ENCODE measurements at regions not wholly inside any gene's neighbourhood (a gene's known extent, or its start where the extent isn't known, plus 50 kb on each side); places are given as distances from the start of the nearest gene placed in this dataset.

- no TSS peak for BruUV-seq (replicated peaks)
- RAD21 ChIA-PET (ENCODE audit: low non-redundant PET in 1 of 2, low total read pairs in 2 of 2, uncharacterized antibody in 2 of 2, unreplicated experiment in 2 of 2): no interaction called here
- no peaks in the 10 kb centered on the region for H3K9me3 ChIP-seq (ENCODE audit: control insufficient read depth in 1 of 2, insufficient read depth in 1 of 2, low read depth in 1 of 2, low read length in 2 of 2)
- no peaks in the 10 kb centered on the region for H4K20me1 ChIP-seq (ENCODE audit: insufficient read depth)
- H3K27ac ChIP-seq (ENCODE audit: low read depth, low read length): no peak overlapping the region
- no peaks in the 10 kb centered on the region for H3K27me3 ChIP-seq (ENCODE audit: insufficient read depth, low read length)
- H3K36me3 ChIP-seq (ENCODE audit: control insufficient read depth in 1 of 2, insufficient read depth in 2 of 2, low read length in 2 of 2): no peaks in the 10 kb centered on the region
- no peak overlapping the region for H3K4me3 ChIP-seq (replicated peaks in 1 of 2; ENCODE audit: low read depth in 1 of 2, low read length in 2 of 2)
- ATAC-seq (no peak), DNase-seq (ENCODE audit: low read depth, low spot score) (no peak)
- CTCF ChIA-PET: no interaction called here
- intact Hi-C loops (cut with micrococcal nuclease): no loop called here
- no peak for TF ChIP-seq SRF (IDR thresholded peaks at IDR 0.05; ENCODE audit: low read depth)
- H2AFZ ChIP-seq (ENCODE audit: low read depth, low read length, poor library complexity, severe bottlenecking): no peak overlapping the region
- H3K9me2 ChIP-seq (ENCODE audit: insufficient read depth): no peaks in the 10 kb centered on the region
- POLR2A ChIA-PET: no interaction called here
- no peak overlapping the region for H3K4me2 ChIP-seq (ENCODE audit: low read length)
- no peaks in the 10 kb centered on the region for H3K4me1 ChIP-seq (ENCODE audit: control insufficient read depth in 1 of 2, insufficient read depth in 2 of 2, low read length in 2 of 2)
- H3K9ac ChIP-seq (ENCODE audit: low read length): no peak overlapping the region
- H3K79me2 ChIP-seq (ENCODE audit: insufficient read depth, low read length): no peaks in the 10 kb centered on the region
Measured at GRCh38 chr2:204332706-204333105, 212.6 kb upstream of the PARD3B start.

DNA sequence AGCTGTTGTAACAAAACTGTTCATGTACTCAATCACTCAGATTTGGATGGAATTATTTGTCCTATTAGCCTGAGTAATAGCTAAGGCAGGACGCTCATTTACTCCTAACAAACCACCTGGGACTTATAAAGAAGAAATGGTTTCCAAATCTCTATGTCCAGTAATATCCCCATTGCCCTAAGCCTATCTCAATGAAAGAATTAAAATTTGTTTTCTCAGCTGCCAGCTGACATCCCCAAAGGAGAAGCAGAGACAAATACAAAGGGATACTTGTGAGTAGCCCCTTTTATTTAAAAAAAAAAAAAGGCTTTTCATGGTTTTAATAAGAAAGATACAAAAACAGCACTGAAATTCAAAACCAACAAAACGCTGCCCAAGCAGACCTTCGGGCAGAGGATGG, 211.4 kb upstream of the PARD3B start:
- Histone ChIP-seq H3K79me2 (ENCODE audit: insufficient read depth, low read length) (no peaks in the 10 kb centered on the region), H3K9me3 (ENCODE audit: control insufficient read depth in 1 of 2, insufficient read depth in 1 of 2, low read depth in 1 of 2, low read length in 2 of 2) (no peaks in the 10 kb centered on the region), H3K27ac (ENCODE audit: low read depth, low read length) (no peak overlapping the region), H2AFZ (ENCODE audit: low read depth, low read length, poor library complexity, severe bottlenecking) (no peak overlapping the region), H3K27me3 (ENCODE audit: insufficient read depth, low read length) (no peaks in the 10 kb centered on the region), H3K4me2 (ENCODE audit: low read length) (no peak overlapping the region), H3K9me2 (ENCODE audit: insufficient read depth) (no peaks in the 10 kb centered on the region), H3K4me1 (ENCODE audit: control insufficient read depth in 1 of 2, insufficient read depth in 2 of 2, low read length in 2 of 2) (no peaks in the 10 kb centered on the region), H3K9ac (ENCODE audit: low read length) (no peak overlapping the region), H3K4me3 (replicated peaks in 1 of 2; ENCODE audit: low read depth in 1 of 2, low read length in 2 of 2) (no peak overlapping the region), H3K36me3 (ENCODE audit: control insufficient read depth in 1 of 2, insufficient read depth in 2 of 2, low read length in 2 of 2) (no peaks in the 10 kb centered on the region), H4K20me1 (ENCODE audit: insufficient read depth) (no peaks in the 10 kb centered on the region)
- no TSS peak for BruUV-seq (replicated peaks)
- CTCF ChIA-PET: no interaction called here
- intact Hi-C loops (cut with micrococcal nuclease): no loop called here
- no peak for DNase-seq (ENCODE audit: low read depth, low spot score)
- RAD21 ChIA-PET (ENCODE audit: low non-redundant PET in 1 of 2, low total read pairs in 2 of 2, uncharacterized antibody in 2 of 2, unreplicated experiment in 2 of 2): no interaction called here
- ATAC-seq: no peak
- POLR2A ChIA-PET: no interaction called here
- no peak for TF ChIP-seq SP1 (IDR thresholded peaks at IDR 0.05; ENCODE audit: low read depth)
- no peak for TF ChIP-seq POLR2A (IDR thresholded peaks at IDR 0.05; ENCODE audit: borderline replicate concordance, extremely low read depth, insufficient read depth, insufficient read length)
- no peak for TF ChIP-seq REST (IDR thresholded peaks at IDR 0.05; ENCODE audit: low read depth)
- no peak for TF ChIP-seq ZNF274 (IDR thresholded peaks at IDR 0.05; ENCODE audit: low read depth, low read length)
- no peak for TF ChIP-seq CEBPB (IDR thresholded peaks at IDR 0.05; ENCODE audit: low read depth)
- no peak for TF ChIP-seq YY1 (IDR thresholded peaks at IDR 0.05; ENCODE audit: extremely low read depth, insufficient replicate concordance, low read depth, low read length)
- no peak for TF ChIP-seq ZFX (IDR thresholded peaks at IDR 0.05)
- no peak for TF ChIP-seq SRF (IDR thresholded peaks at IDR 0.05; ENCODE audit: low read depth)
- TF ChIP-seq EZH2phosphoT487 (IDR thresholded peaks at IDR 0.05; ENCODE audit: borderline replicate concordance): no peak
- TF ChIP-seq EGR1 (IDR thresholded peaks at IDR 0.05; ENCODE audit: low read depth): no peak
- no peak for TF ChIP-seq POLR2AphosphoS5 (IDR thresholded peaks at IDR 0.05; ENCODE audit: low read depth, low read length)
- TF ChIP-seq SIN3A (IDR thresholded peaks at IDR 0.05; ENCODE audit: low read depth): no peak
- no peak for TF ChIP-seq JUND (IDR thresholded peaks at IDR 0.05)
- TF ChIP-seq ATF3 (IDR thresholded peaks at IDR 0.05): no peak
- TF ChIP-seq EZH2 (IDR thresholded peaks at IDR 0.05): no peak
- no peak for TF ChIP-seq ELF1 (IDR thresholded peaks at IDR 0.05; ENCODE audit: borderline replicate concordance, low read depth)
- no peak for TF ChIP-seq RAD21 (IDR thresholded peaks at IDR 0.05; ENCODE audit: low read depth)
